ENCODE measurements at regions not wholly inside any gene's neighbourhood (a gene's known extent, or its start where the extent isn't known, plus 50 kb on each side); places are given as distances from the start of the nearest gene placed in this dataset.

DNA sequence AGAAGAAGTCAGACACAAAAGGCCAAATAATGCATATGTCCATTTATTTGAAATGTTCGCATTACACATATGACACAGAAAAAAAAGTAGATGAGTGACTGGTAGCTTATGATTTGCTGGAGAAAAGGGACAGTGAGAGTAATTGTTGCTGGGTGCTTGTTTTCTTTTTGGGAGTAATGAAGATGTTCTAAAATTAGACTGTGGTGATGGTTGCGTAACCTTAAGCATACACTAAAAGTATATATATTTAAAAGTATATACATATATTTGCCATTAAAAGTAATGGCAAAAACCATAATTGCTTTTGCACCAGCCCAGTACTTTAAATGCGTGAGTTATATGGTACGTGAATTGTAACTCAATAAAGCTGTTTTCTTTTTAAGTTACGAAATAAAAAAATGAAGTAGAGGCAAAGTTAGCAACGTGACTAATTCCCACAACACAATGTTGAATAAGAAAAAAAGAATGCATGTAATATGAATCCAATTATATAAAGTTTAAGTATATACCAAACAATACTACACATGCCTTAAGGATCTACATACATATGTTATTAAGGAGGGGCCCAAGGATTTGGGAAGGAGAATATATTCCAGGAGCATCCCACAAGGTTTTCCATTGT is 360.4 kb upstream of the CELF2 start:
- Histone ChIP-seq H3K36me3 (ENCODE audit: control insufficient read depth, insufficient read depth, low read length) (no peaks in the 10 kb centered on the region), H3K4me1 (ENCODE audit: control insufficient read depth, insufficient read depth, low read length) (no peaks in the 10 kb centered on the region), H3K27me3 (ENCODE audit: control insufficient read depth, insufficient read depth, low read length) (no peaks in the 10 kb centered on the region), H3K4me3 (ENCODE audit: low read length) (no peak overlapping the region), H3K27ac (ENCODE audit: low read length) (no peak overlapping the region), H3K9me3 (ENCODE audit: control insufficient read depth, insufficient read depth, low read length) (no peaks in the 10 kb centered on the region)
- Mint-ChIP-seq H3K9me3 (peaks cover 0 to 2% of the 10 kb centered on the region in 2 donors), H3K27me3 (ENCODE audit: low read depth in 2 of 2) (peaks cover 6 to 21% of the 10 kb centered on the region in 2 donors), H3K4me1 (no peaks in the 10 kb centered on the region), H3K4me3 (no peak overlapping the region), H3K27ac (no peak overlapping the region), H3K36me3 (no peaks in the 10 kb centered on the region)
- WGBS (ENCODE audit: insufficient coverage) = 100% methylated on average over 1 of the region's 6 CpGs
- TF ChIP-seq, protein P1, sequence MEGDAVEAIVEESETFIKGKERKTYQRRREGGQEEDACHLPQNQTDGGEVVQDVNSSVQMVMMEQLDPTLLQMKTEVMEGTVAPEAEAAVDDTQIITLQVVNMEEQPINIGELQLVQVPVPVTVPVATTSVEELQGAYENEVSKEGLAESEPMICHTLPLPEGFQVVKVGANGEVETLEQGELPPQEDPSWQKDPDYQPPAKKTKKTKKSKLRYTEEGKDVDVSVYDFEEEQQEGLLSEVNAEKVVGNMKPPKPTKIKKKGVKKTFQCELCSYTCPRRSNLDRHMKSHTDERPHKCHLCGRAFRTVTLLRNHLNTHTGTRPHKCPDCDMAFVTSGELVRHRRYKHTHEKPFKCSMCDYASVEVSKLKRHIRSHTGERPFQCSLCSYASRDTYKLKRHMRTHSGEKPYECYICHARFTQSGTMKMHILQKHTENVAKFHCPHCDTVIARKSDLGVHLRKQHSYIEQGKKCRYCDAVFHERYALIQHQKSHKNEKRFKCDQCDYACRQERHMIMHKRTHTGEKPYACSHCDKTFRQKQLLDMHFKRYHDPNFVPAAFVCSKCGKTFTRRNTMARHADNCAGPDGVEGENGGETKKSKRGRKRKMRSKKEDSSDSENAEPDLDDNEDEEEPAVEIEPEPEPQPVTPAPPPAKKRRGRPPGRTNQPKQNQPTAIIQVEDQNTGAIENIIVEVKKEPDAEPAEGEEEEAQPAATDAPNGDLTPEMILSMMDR (IDR thresholded peaks at IDR 0.05) = no peak
- ATAC-seq (no peak), DNase-seq (no peak)
- intact Hi-C loops (cut with micrococcal nuclease) = no loop called here

DNA sequence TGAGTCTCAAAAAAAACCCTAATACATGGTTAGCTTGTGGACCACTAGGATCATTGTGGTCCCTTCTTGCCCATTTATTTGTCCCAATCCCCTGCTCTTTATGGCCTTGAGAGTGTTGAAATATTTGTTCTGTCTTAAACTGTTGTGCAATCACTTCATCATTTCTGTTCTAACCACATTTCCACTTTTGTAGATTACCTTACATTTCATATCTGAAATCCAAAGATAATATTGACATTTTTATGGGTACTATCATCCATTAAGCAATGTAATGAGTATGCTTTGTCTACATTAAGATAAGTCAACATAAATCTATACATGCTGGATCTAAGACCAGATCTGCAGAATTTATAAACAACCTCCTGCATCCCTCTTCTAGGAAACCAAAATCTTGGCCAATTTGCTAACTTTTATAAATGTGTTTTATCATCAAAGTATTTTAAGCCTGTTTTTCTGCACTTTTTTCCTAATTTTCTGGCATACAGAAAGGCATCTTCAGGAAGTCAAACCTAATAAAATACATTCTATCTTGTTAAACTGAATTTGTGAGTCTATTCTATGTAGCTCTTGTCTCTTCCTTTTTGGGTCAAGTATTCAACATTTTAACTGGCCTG is 359.4 kb upstream of the CELF2 start:
- Mint-ChIP-seq H3K4me1 (no peaks in the 10 kb centered on the region), H3K36me3 (no peaks in the 10 kb centered on the region), H3K27ac (no peak overlapping the region), H3K9me3 (peaks cover 0 to 2% of the 10 kb centered on the region in 2 donors), H3K27me3 (ENCODE audit: low read depth in 2 of 2) (peaks cover 6 to 21% of the 10 kb centered on the region in 2 donors), H3K4me3 (no peak overlapping the region)
- Histone ChIP-seq H3K27me3 (ENCODE audit: control insufficient read depth, insufficient read depth, low read length) (no peaks in the 10 kb centered on the region), H3K4me3 (ENCODE audit: low read length) (no peak overlapping the region), H3K27ac (ENCODE audit: low read length) (no peak overlapping the region), H3K9me3 (ENCODE audit: control insufficient read depth, insufficient read depth, low read length) (no peaks in the 10 kb centered on the region), H3K36me3 (ENCODE audit: control insufficient read depth, insufficient read depth, low read length) (no peaks in the 10 kb centered on the region), H3K4me1 (ENCODE audit: control insufficient read depth, insufficient read depth, low read length) (no peaks in the 10 kb centered on the region)
- intact Hi-C loops (cut with micrococcal nuclease) = no loop called here
- TF ChIP-seq, protein P1 (IDR thresholded peaks at IDR 0.05) = no peak
- no peak for ATAC-seq
- no peak for DNase-seq

DNA sequence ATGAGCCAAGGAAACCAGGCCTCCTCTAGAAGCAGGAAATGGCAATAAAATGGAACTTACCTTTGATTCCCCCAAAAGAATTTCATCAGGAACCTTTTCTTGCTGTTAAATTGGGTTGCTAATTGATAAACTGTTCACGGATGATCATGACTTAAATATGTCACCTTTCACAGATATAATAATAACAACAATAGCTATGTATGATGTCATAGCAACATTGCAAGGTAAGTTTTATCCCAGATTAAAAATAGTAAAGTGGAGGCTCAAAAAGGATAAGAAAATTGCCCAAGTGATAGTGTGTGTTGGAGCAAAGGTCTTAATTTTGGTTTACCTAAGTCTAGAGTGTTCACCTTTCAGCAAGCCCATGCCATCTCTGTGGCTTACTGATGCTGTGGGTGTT is 357.6 kb upstream of the CELF2 start:
- H3K4me1 Mint-ChIP-seq = no peaks in the 10 kb centered on the region
- H3K4me1 ChIP-seq (ENCODE audit: control insufficient read depth, insufficient read depth, low read length) = no peaks in the 10 kb centered on the region
- no peak overlapping the region for H3K4me3 Mint-ChIP-seq
- no peak overlapping the region for H3K4me3 ChIP-seq (ENCODE audit: low read length)
- no peak overlapping the region for H3K27ac ChIP-seq (ENCODE audit: low read length)
- no peaks in the 10 kb centered on the region for H3K36me3 ChIP-seq (ENCODE audit: control insufficient read depth, insufficient read depth, low read length)
- DNase-seq (no peak), ATAC-seq (no peak)
- H3K27ac Mint-ChIP-seq = no peak overlapping the region
- no CpG with 5 or more reads among the region's 1 CpG for WGBS (ENCODE audit: insufficient coverage)
- no peaks in the 10 kb centered on the region for H3K27me3 ChIP-seq (ENCODE audit: control insufficient read depth, insufficient read depth, low read length)
- intact Hi-C loops (cut with micrococcal nuclease) = no loop called here
- H3K9me3 ChIP-seq (ENCODE audit: control insufficient read depth, insufficient read depth, low read length) = no peaks in the 10 kb centered on the region
- H3K27me3 Mint-ChIP-seq (ENCODE audit: low read depth in 2 of 2) = peaks cover 6 to 21% of the 10 kb centered on the region in 2 donors
- TF ChIP-seq, protein P1 (IDR thresholded peaks at IDR 0.05) = no peak
- no peaks in the 10 kb centered on the region for H3K36me3 Mint-ChIP-seq
- H3K9me3 Mint-ChIP-seq = peaks cover 0 to 2% of the 10 kb centered on the region in 2 donors

DNA sequence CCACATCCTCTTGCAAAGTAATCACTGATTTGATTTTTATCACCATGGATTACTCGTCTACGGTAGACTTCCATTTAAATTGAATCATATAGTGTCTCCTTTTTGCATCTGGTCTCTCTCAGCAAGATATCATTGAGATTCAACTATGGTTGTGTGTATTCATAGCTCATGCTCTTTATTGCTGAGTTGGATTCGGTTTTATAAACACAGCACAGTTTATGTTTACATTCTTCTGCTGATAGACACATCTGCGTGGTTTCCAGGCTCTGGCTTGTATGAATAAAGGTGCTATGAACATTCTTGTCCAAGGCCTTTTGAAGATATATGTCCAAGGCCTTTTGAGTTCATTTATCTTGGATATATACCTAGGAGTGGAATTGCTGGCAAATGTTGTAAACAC is 356.5 kb upstream of the CELF2 start:
- no peak overlapping the region for H3K4me3 Mint-ChIP-seq
- H3K27ac ChIP-seq (ENCODE audit: low read length) = no peak overlapping the region
- 93% methylated on average over 3 of the region's 4 CpGs for WGBS (ENCODE audit: insufficient coverage)
- H3K27me3 ChIP-seq (ENCODE audit: control insufficient read depth, insufficient read depth, low read length) = no peaks in the 10 kb centered on the region
- no peaks in the 10 kb centered on the region for H3K36me3 ChIP-seq (ENCODE audit: control insufficient read depth, insufficient read depth, low read length)
- no peak overlapping the region for H3K4me3 ChIP-seq (ENCODE audit: low read length)
- TF ChIP-seq, protein P1 (IDR thresholded peaks at IDR 0.05) = no peak
- no peaks in the 10 kb centered on the region for H3K9me3 ChIP-seq (ENCODE audit: control insufficient read depth, insufficient read depth, low read length)
- H3K4me1 ChIP-seq (ENCODE audit: control insufficient read depth, insufficient read depth, low read length) = no peaks in the 10 kb centered on the region
- DNase-seq = no peak
- ATAC-seq = no peak
- intact Hi-C loops (cut with micrococcal nuclease) = no loop called here
- peaks cover 0 to 2% of the 10 kb centered on the region in 2 donors for H3K9me3 Mint-ChIP-seq
- H3K27me3 Mint-ChIP-seq (ENCODE audit: low read depth in 2 of 2) = peaks cover 6 to 21% of the 10 kb centered on the region in 2 donors
- H3K27ac Mint-ChIP-seq = no peak overlapping the region
- peaks cover 3 to 5% of the 10 kb centered on the region in 2 donors for H3K4me1 Mint-ChIP-seq
- H3K36me3 Mint-ChIP-seq = no peaks in the 10 kb centered on the region
